K562 (cell line): ENCODE measurements at regions not wholly inside any gene's neighbourhood (a gene's known extent, or its start where the extent isn't known, plus 50 kb on each side); places are given as distances from the start of the nearest gene placed in this dataset.

Experiments
- ATAC-seq: fragments of 200-7000 bp; cut with Tn5 transposase; 3 replicates; pipeline ENCODE4 v1.9.1; 2020; ENCODE audit warnings: moderate library complexity
- BruUV-seq: library from RNA; stranded (reverse); fragments of 400-500 nt; replicated peaks from 2 replicates; lab custom pipeline; 2021; lab: Mats Ljungman, UMichigan
- CTCF ChIA-PET: fragments of 300-600 bp; formaldehyde crosslinking; extraction: SDS; loops from one replicate; lab custom pipeline; 2021; ENCODE audit warnings: low intra/inter-chr PET ratio; lab: Yijun Ruan, JAX
- POLR2A ChIA-PET: fragments of 300-600, 350-650 bp; sonication (Branson Sonifier 250); formaldehyde crosslinking; extraction: SDS; loops from one replicate; lab custom pipeline; 2021; ENCODE audit warnings: antibody characterized with exemption, inconsistent platforms; lab: Yijun Ruan, JAX
- DNase-seq, 4 experiments: peaks; one replicate each; pipeline versions ENCODE4 v3.0.0 to v3.0.0-alpha.2; 2011 to 2018; ENCODE audit warnings: low spot score in 3 of 4, mixed read lengths in 3 of 4; ENCODE audit errors: extremely low read depth in 1 of 4
- FAIRE-seq: peaks from 2 replicates; lab custom pipeline; 2011; peaks lifted over from hg19 to GRCh38; lab: Jason Lieb, UNC
- H2AFZ ChIP-seq: 2 replicates; pipeline ENCODE4 v1.6.0; 2011; ENCODE audit warnings: low read depth, low read length, control low read depth, inconsistent platforms
- H3K27ac ChIP-seq: fragments of 200-600 bp; 3 replicates; pipeline ENCODE4 v1.8.0; 2011; ENCODE audit warnings: low read depth, mild to moderate bottlenecking, control low read depth, inconsistent platforms, low read length, moderate library complexity, mixed read lengths; ENCODE audit errors: extremely low read depth
- H3K27me3 ChIP-seq, 2 experiments: fragments of 300-600 bp in 1 of 2; 2 replicates in 1 of 2; 3 replicates in 1 of 2; pipeline versions ENCODE4 v1.6.0 to v1.8.0; 2011; ENCODE audit warnings: inconsistent platforms in 2 of 2, low read length in 2 of 2, mild to moderate bottlenecking in 1 of 2, mixed read lengths in 1 of 2, moderate library complexity in 1 of 2; ENCODE audit not compliant: control insufficient read depth in 2 of 2, insufficient read depth in 2 of 2
- H3K36me3 ChIP-seq: fragments of 300-600 bp; 3 replicates; pipeline ENCODE4 v1.8.0; 2011; ENCODE audit warnings: mild to moderate bottlenecking, low read length, inconsistent platforms; ENCODE audit not compliant: control insufficient read depth, insufficient read depth
- H3K4me1 ChIP-seq, 2 experiments: fragments of 200-600 bp in 1 of 2; replicated peaks in 1 of 2; 2 replicates in 1 of 2; 3 replicates in 1 of 2; pipeline versions ENCODE4 v1.5.1 to v1.8.0; 2011; ENCODE audit warnings: inconsistent platforms in 2 of 2, low read length in 2 of 2, mild to moderate bottlenecking in 1 of 2, mixed read lengths in 1 of 2, moderate library complexity in 1 of 2; ENCODE audit not compliant: control insufficient read depth in 2 of 2, insufficient read depth in 2 of 2
- H3K4me2 ChIP-seq: 2 replicates; pipeline ENCODE4 v1.6.1; 2011; ENCODE audit warnings: low read length, control low read depth, inconsistent platforms, mixed read lengths; ENCODE audit not compliant: insufficient read depth
- H3K4me3 ChIP-seq: fragments of 200-600 bp; sonication (generic), shearing (Covaris generic); 2 replicates; pipeline ENCODE4 v1.5.1; 2016; ENCODE audit warnings: control low read depth, inconsistent platforms
- H3K79me2 ChIP-seq: fragments of 200-600 bp; 3 replicates; pipeline ENCODE4 v1.8.0; 2011; ENCODE audit warnings: low read length, inconsistent platforms; ENCODE audit not compliant: control insufficient read depth, insufficient read depth
- H3K9ac ChIP-seq, 2 experiments: 2 replicates each; pipeline versions ENCODE4 v1.6.0 to v1.6.1; 2011; ENCODE audit warnings: low read depth in 2 of 2, low read length in 2 of 2, control low read depth in 1 of 2, inconsistent platforms in 1 of 2, mild to moderate bottlenecking in 1 of 2, mixed read lengths in 1 of 2; ENCODE audit not compliant: insufficient read depth in 1 of 2
- H3K9me1 ChIP-seq: one replicate; pipeline ENCODE4 v1.6.0; 2011; ENCODE audit warnings: inconsistent platforms, mild to moderate bottlenecking, low read length, moderate library complexity; ENCODE audit not compliant: control insufficient read depth, insufficient read depth
- H3K9me3 ChIP-seq: replicated peaks from 2 replicates; pipeline ENCODE4 v1.5.1; 2011; ENCODE audit warnings: low read depth, low read length, inconsistent platforms; ENCODE audit not compliant: control insufficient read depth, insufficient read depth
- H4K20me1 ChIP-seq: replicated peaks from 2 replicates; pipeline ENCODE4 v1.6.1; 2011; ENCODE audit warnings: low read length, inconsistent platforms, mixed read lengths; ENCODE audit not compliant: control insufficient read depth, insufficient read depth
- ADNP ChIP-seq: fragments of 200-800 bp; sonication (Bioruptor generic); IDR thresholded peaks from 2 replicates; pipeline ENCODE4 v1.6.1; 2016; ENCODE audit warnings: missing genetic modification characterization, missing compliant biosample characterization
- BRD9 ChIP-seq: fragments of 450-650 bp; IDR thresholded peaks from 2 replicates; pipeline ENCODE4 v1.6.1; 2018; ENCODE audit warnings: low read depth; ENCODE audit not compliant: partially characterized antibody
- CBX2 ChIP-seq: fragments of 200-600 bp; sonication (generic); IDR thresholded peaks from one replicate; pipeline ENCODE4 v1.6.1; 2012; ENCODE audit warnings: mild to moderate bottlenecking, low read length, inconsistent platforms; ENCODE audit not compliant: insufficient read depth, poor library complexity, severe bottlenecking
- FOS ChIP-seq: IDR thresholded peaks from 3 replicates; pipeline ENCODE4 v1.6.1; 2011; ENCODE audit not compliant: insufficient read length; ENCODE audit errors: extremely low read depth
- HDAC8 ChIP-seq: fragments of 450-650 bp; IDR thresholded peaks from 2 replicates; pipeline ENCODE4 v1.6.1; 2016; ENCODE audit warnings: mild to moderate bottlenecking, missing genetic modification characterization, moderate library complexity, missing compliant biosample characterization
- IRF9 ChIP-seq: fragments of 450-650 bp; IDR thresholded peaks from 2 replicates; pipeline ENCODE4 v1.6.1; 2016; ENCODE audit warnings: missing biosample characterization, missing genetic modification characterization
- KAT7 ChIP-seq: sonication (generic); formaldehyde crosslinking; IDR thresholded peaks from 2 replicates; pipeline ENCODE4 v1.8.0; 2022; ENCODE audit warnings: missing genetic modification reagents, mild to moderate bottlenecking, borderline replicate concordance
- NFATC3 ChIP-seq: fragments of 450-650 bp; IDR thresholded peaks from 2 replicates; pipeline ENCODE4 v1.6.1; 2017; ENCODE audit warnings: mild to moderate bottlenecking
- NR2C1 ChIP-seq, 2 experiments: fragments of 450-650 bp; IDR thresholded peaks; 2 replicates each; pipeline ENCODE4 v1.6.1; 2017; ENCODE audit warnings: mild to moderate bottlenecking in 2 of 2, antibody characterized with exemption in 1 of 2, inconsistent platforms in 1 of 2, missing compliant biosample characterization in 1 of 2, missing genetic modification characterization in 1 of 2
- RBM39 ChIP-seq: fragments of 200-400 bp; formaldehyde crosslinking; optimal IDR thresholded peaks from 2 replicates; pipeline ENCODE3; 2018; ENCODE audit warnings: low read depth, low read length
- YBX1 ChIP-seq: fragments of 450-650 bp; IDR thresholded peaks from 2 replicates; pipeline ENCODE4 v1.7.1; 2016; ENCODE audit warnings: mild to moderate bottlenecking
- ZNF76 ChIP-seq: fragments of 250-450 bp; sonication (Bioruptor Pico); IDR thresholded peaks from 2 replicates; pipeline ENCODE4 v1.4.0; 2020; ENCODE audit warnings: mild to moderate bottlenecking, moderate library complexity, borderline replicate concordance
- WGBS: fragments of 100-300 bp; shearing (Covaris generic); methylation state at CpG from one replicate; pipeline ENCODE4 v1.1.6; 2016; ENCODE audit warnings: low coverage, mixed read lengths; ENCODE audit not compliant: insufficient coverage; ENCODE audit errors: missing lambda C conversion rate; 5-methylcytosine and 5-hydroxymethylcytosine counted together
- in situ Hi-C: fragments of 300-500 bp; cut with MboI; formaldehyde crosslinking; loops from 4 replicates; pipeline ENCODE4 v1.15.0; 2018; ENCODE audit warnings: inconsistent platforms, mixed read lengths
- intact Hi-C: fragments of 100-400 bp; cut with micrococcal nuclease; formaldehyde crosslinking; loops from 2 replicates; pipeline ENCODE4 v1.14.2; 2022
- TF ChIP-seq, protein P1 (sequence below): fragments of 450-650 bp; IDR thresholded peaks from 2 replicates; pipeline ENCODE4 v1.6.1; 2017; ENCODE audit warnings: antibody characterized with exemption, mild to moderate bottlenecking
- TF ChIP-seq, protein P2 (sequence below): fragments of 250-450 bp; sonication (Bioruptor Pico); IDR thresholded peaks from 2 replicates; pipeline ENCODE4 v1.4.0; 2020; ENCODE audit warnings: mild to moderate bottlenecking, moderate library complexity

DNA sequence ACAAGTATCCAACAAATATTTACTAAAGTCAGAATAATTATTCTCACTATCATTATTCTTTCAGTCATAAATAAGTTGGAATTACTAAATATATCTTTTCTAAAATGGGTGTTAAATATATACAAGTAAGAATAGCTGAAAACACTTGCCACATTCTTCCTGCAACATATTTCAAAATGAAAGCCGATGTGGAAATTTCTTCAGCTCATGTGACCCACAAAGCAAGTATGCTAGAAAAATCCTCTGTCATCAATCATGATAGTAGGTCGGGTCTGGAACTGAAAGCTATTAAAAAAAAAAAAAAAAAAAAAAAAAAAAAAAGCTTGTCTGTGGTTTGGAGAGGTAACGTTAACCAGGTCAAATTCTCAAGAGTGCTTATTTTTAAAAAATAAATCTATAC lies 344.7 kb downstream of the NEBL start:
- no peak for FAIRE-seq
- Histone ChIP-seq H3K27ac (no peak overlapping the region), H3K9me1 (no peaks in the 10 kb centered on the region), H3K79me2 (no peaks in the 10 kb centered on the region), H3K9me3 (0 out of 2 replicates have a peak, but pooled peaks cover 2% of the 10 kb centered on the region), H3K36me3 (no peaks in the 10 kb centered on the region), H3K4me1 (no peaks in the 10 kb centered on the region), H4K20me1 (no peaks in the 10 kb centered on the region), H3K27me3 (no peaks in the 10 kb centered on the region), H2AFZ (no peak overlapping the region), H3K4me3 (no peak overlapping the region), H3K4me2 (no peak overlapping the region), H3K9ac (no peak overlapping the region)
- 0% methylated on average over 3 of the region's 3 CpGs for WGBS
- DNase-seq = no peak
- in situ Hi-C loops (no loop called here), intact Hi-C loops (no loop called here)
- BruUV-seq = no TSS peak
- POLR2A ChIA-PET = interaction anchor here (0.6 kb wide), 1 partner anchor 238 kb away, joined by 4 read pairs; no protein-coding TSS in a partner anchor
- ATAC-seq = no peak
- CTCF ChIA-PET = no interaction called here
- TF ChIP-seq FOS = no peak
- TF ChIP-seq, protein P1, sequence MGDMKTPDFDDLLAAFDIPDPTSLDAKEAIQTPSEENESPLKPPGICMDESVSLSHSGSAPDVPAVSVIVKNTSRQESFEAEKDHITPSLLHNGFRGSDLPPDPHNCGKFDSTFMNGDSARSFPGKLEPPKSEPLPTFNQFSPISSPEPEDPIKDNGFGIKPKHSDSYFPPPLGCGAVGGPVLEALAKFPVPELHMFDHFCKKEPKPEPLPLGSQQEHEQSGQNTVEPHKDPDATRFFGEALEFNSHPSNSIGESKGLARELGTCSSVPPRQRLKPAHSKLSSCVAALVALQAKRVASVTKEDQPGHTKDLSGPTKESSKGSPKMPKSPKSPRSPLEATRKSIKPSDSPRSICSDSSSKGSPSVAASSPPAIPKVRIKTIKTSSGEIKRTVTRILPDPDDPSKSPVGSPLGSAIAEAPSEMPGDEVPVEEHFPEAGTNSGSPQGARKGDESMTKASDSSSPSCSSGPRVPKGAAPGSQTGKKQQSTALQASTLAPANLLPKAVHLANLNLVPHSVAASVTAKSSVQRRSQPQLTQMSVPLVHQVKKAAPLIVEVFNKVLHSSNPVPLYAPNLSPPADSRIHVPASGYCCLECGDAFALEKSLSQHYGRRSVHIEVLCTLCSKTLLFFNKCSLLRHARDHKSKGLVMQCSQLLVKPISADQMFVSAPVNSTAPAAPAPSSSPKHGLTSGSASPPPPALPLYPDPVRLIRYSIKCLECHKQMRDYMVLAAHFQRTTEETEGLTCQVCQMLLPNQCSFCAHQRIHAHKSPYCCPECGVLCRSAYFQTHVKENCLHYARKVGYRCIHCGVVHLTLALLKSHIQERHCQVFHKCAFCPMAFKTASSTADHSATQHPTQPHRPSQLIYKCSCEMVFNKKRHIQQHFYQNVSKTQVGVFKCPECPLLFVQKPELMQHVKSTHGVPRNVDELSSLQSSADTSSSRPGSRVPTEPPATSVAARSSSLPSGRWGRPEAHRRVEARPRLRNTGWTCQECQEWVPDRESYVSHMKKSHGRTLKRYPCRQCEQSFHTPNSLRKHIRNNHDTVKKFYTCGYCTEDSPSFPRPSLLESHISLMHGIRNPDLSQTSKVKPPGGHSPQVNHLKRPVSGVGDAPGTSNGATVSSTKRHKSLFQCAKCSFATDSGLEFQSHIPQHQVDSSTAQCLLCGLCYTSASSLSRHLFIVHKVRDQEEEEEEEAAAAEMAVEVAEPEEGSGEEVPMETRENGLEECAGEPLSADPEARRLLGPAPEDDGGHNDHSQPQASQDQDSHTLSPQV = no peak
- no peak for TF ChIP-seq CBX2
- TF ChIP-seq, protein P2, sequence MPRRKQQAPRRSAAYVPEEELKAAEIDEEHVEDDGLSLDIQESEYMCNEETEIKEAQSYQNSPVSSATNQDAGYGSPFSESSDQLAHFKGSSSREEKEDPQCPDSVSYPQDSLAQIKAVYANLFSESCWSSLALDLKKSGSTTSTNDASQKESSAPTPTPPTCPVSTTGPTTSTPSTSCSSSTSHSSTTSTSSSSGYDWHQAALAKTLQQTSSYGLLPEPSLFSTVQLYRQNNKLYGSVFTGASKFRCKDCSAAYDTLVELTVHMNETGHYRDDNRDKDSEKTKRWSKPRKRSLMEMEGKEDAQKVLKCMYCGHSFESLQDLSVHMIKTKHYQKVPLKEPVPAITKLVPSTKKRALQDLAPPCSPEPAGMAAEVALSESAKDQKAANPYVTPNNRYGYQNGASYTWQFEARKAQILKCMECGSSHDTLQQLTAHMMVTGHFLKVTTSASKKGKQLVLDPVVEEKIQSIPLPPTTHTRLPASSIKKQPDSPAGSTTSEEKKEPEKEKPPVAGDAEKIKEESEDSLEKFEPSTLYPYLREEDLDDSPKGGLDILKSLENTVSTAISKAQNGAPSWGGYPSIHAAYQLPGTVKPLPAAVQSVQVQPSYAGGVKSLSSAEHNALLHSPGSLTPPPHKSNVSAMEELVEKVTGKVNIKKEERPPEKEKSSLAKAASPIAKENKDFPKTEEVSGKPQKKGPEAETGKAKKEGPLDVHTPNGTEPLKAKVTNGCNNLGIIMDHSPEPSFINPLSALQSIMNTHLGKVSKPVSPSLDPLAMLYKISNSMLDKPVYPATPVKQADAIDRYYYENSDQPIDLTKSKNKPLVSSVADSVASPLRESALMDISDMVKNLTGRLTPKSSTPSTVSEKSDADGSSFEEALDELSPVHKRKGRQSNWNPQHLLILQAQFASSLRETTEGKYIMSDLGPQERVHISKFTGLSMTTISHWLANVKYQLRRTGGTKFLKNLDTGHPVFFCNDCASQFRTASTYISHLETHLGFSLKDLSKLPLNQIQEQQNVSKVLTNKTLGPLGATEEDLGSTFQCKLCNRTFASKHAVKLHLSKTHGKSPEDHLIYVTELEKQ (CRISPR knock-in tag) = no peak
- no peak for TF ChIP-seq NR2C1 (IDR thresholded peaks at IDR 0.05)
- no peak for TF ChIP-seq NR2C1 (tag; IDR thresholded peaks at IDR 0.05)
- no peak for TF ChIP-seq ZNF76 (CRISPR knock-in tag)
- no peak for TF ChIP-seq NFATC3
- no peak for TF ChIP-seq RBM39
- TF ChIP-seq BRD9 = no peak
- no peak for TF ChIP-seq IRF9 (tag)
- no peak for TF ChIP-seq ADNP
- no peak for TF ChIP-seq KAT7
- no peak for TF ChIP-seq YBX1
- no peak for TF ChIP-seq HDAC8 (tag)
